VCaP (cell line): ENCODE measurements at regions not wholly inside any gene's neighbourhood (a gene's known extent, or its start where the extent isn't known, plus 50 kb on each side); places are given as distances from the start of the nearest gene placed in this dataset.

Experiments used
- H3K27ac ChIP-seq: fragments of 450-650 bp; 2 replicates; pipeline ENCODE4 v1.5.1; 2017
- TF ChIP-seq, protein P1 (sequence below): fragments of 450-650 bp; conservative IDR thresholded peaks from 2 replicates; pipeline ENCODE4 v1.5.1; 2017; ENCODE audit warnings: mild to moderate bottlenecking, moderate library complexity

DNA sequence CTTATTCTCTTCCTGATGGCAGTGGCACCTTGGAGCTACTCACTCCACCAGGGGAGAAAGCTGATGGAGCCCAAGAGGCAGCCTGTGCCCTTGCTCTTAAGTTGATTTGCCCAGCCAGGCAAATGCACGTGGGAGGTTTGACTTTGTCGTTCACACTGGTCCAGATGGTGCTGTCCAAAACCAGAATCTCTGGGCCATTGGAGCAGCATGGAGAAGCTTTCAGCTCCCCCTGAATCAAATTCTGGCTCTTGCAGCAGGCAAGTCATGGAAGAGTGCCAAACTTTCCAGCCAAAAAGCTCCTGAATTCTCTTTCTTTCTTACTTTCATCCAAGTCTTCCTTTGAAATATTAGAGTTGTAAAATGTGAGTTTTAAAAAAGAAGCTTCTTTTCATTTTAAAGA is 970.4 kb downstream of the RPA4 start:
- peak overlapping the region; percentile 56 for H3K27ac ChIP-seq
- TF ChIP-seq, protein P1, sequence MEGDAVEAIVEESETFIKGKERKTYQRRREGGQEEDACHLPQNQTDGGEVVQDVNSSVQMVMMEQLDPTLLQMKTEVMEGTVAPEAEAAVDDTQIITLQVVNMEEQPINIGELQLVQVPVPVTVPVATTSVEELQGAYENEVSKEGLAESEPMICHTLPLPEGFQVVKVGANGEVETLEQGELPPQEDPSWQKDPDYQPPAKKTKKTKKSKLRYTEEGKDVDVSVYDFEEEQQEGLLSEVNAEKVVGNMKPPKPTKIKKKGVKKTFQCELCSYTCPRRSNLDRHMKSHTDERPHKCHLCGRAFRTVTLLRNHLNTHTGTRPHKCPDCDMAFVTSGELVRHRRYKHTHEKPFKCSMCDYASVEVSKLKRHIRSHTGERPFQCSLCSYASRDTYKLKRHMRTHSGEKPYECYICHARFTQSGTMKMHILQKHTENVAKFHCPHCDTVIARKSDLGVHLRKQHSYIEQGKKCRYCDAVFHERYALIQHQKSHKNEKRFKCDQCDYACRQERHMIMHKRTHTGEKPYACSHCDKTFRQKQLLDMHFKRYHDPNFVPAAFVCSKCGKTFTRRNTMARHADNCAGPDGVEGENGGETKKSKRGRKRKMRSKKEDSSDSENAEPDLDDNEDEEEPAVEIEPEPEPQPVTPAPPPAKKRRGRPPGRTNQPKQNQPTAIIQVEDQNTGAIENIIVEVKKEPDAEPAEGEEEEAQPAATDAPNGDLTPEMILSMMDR = no peak

DNA sequence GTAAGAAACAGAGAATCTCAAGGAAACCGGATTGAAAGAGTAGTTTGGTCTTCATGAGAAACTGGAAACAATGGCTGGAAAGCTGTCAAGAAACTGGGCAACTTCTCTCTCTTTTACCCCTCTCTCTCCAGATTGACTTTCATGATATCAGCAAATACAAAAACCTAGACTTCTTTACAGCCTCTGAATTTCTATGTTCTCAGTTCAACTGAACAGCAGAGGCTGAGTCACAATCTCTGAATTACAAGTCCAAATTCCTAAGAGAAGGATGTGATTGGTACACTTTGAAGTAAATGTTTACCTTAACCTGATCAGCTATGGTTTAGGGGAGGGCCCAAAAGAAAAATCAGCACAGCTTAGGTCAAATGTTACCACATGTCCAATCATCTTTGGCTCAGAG is 974.9 kb downstream of the RPA4 start:
- TF ChIP-seq, protein P1 = no peak
- H3K27ac ChIP-seq = no peak overlapping the region

DNA sequence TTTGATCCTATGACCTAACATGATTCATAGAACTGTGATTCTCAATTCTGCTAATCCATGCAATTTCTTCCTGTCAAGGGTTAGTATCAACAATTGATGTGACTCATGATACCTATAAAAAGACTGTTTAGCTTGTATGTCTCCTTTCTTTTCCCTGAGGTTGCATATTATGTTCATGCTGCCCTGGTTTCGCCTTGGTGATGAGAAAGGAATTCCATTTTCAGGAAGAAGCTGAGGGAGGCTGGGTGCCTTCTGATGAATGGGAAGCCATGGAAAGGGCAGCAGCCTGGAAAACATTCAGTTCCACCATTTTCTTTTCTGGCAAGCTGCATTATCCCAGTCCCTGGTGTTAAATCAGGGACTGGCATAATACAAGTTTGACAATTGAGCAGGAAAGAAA is 976.5 kb downstream of the RPA4 start:
- TF ChIP-seq, protein P1 = no peak
- no peak overlapping the region for H3K27ac ChIP-seq

DNA sequence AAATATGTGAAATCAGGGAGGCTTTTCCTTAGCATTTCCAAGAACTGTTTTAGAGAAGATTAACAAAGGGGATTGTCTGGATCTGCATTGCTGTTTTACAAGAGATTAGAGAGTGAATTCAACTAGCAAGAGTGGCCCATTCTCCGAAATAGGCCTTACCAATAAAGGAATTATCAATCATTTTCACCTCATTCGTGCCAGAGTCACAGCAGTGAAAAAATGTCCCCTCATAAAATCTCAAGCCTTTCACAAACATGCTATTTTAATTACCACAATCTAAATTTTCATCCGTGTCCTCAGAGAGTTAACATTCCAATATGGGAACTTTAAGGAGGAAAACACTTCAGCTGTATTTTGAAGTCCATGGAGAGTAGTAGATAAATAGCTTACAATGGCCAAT is 979.6 kb downstream of the RPA4 start:
- TF ChIP-seq, protein P1 = no peak
- no peak overlapping the region for H3K27ac ChIP-seq

DNA sequence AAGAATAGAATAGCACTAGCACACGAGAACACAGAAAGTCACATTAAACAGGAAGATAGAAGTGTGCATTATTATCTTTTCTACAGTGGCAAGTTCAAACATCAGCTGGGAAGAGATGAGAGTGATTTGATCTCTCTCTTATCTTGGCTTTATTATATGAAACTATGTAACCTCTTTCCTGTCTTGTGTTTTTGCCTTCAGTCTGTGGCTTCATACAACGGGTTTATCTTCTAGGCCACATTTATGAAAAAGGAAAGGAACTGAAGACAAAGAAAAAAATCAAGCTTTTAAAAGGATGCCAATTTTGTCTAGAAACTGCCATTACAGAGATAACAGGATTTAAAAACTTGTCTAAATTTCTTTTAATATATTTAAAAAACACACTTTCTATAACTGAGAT is 983.6 kb downstream of the RPA4 start:
- no peak overlapping the region for H3K27ac ChIP-seq
- TF ChIP-seq, protein P1 = no peak

DNA sequence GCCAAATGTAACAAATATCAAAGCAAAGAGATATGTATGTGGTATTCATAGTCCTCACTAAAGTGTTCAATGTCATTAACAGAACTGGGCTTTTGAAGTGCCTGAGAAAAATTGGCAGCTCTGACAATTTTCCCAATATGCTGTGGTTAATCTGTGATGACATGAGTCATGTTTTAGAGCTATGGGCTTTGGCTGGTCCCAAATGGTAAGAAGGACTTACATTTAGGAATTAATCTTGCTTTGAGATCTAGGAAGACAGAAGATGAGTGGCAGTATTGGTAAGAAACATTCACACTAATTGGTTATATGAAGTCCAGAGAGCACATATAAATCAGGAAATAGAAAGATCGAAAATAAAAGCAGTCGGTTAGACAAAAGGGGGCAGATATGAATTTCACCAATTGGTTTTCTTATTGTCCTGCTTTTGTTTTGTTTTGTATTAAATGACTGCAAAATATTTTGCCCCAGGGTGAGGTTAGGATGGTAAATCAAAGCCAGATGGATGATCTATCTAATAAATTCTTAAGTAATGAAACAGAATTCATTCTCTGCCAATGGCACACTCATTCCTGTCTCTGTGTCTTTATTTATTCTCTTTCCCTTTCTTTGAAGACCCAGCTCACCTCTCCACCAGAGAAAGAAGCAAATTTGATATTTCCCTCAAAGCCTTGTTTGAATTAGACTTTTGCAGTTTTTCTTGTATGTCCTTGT is 993.1 kb downstream of the RPA4 start:
- TF ChIP-seq, protein P1 = no peak

DNA sequence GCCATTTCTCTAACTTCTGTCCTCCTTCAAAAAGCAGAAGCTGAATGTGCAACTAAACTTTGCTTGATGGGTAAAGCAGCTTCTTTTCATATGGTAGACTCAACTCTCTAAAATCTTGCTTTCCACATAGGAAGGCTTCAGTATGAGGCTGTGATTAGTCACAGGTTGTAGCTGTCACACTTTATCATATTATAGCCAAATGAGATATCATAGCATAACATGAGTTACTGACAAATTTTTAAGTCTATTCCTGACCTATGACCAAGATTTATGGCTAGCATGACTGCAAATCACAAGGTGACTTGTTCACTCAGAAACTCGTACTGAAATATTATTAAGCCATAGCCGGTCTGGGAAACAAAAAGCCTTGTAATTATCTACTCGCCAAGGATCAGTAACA is 998.6 kb downstream of the RPA4 start:
- H3K27ac ChIP-seq = no peak overlapping the region
- TF ChIP-seq, protein P1 = no peak

More for the DNA sequence above, 993.1 kb downstream of the RPA4 start:
- no peak overlapping the region for H3K27ac ChIP-seq
